ENCODE measurements at regions not wholly inside any gene's neighbourhood (a gene's known extent, or its start where the extent isn't known, plus 50 kb on each side); places are given as distances from the start of the nearest gene placed in this dataset.

DNA sequence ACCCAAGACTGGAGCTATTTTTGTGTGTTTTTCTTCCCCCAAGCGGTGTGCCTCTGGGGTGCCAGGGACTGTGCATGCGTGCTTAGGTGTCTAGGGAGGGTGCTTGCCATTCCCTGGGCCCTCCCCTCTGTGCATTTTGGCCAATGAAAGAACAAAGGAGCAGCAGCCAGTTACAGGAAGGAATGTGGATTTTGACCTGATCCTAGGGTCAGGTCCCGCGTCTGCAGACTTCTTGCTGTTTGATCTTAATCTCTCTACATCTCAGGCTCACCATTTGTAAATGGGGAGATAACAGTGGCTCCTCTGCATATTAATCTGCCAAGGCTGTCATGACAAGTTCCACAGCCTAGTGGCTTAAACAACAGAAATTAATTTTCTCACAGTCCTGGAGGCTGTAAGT, 699.1 kb downstream of the QKI start:
- DNase-seq (ENCODE audit: low read depth in 3 of 3): no peak

DNA sequence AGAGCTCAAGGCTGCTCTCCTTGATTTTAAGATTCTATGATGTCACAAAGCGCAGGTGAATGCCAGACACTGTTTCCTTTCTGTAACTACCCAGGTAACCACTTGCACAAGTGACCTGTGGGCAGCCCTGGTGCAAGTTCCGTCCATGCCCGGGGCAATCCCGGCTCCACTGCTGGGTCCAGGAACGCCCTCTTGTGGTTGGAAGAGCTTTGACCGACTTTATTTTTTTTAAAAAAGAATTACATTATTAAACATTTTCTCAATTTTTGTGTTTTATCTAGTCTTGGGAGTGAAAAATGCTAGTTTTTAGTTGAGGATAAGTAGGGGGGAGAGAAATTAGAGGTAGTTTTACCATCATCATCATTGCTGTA, 695.2 kb downstream of the QKI start:
- no peak for DNase-seq (ENCODE audit: low read depth in 3 of 3)

DNA sequence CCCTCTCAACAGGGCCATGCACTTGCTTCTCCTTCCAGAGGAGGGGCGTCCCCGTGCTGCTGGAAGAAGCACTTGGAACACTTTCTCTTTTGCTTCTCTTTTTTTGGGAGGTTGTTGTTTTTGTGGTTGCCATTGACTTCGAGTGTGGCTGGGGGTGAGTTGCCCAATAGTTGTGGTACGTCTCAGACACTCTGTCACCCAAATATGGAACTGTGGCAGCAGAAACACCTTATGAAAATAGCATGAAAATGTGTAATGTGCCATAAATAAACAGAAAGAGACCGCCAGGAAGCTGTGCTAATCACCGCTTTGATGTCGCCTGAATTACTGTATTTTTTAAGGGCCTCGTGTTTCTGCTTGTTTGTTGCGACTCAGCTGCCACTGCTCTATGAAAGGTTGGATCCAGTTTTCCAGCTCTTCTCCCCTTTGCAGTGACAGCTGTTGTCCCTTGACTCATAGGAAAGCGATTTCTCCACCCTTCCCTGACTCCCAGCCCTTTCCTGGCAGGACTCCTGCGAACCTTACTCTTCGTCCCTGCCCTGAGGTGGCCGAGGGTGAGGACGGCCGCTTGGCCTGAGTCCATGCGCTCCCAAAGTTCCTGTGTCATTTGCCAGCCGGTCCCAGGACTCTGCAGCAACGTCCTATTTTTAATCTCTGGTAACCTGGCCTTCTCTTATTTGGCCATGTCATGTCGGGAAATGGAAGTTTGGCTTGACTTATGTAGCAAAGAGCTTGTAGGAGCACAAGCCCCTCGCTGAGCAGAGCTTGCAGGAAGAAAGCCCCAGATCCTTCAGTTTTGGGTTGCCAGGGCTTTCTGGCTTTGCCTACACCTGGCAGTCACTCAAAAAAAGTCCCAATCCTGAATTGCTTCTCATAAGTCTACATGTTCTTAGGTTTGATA, 694.6 kb downstream of the QKI start:
- DNase-seq (ENCODE audit: low read depth in 3 of 3): no peak

DNA sequence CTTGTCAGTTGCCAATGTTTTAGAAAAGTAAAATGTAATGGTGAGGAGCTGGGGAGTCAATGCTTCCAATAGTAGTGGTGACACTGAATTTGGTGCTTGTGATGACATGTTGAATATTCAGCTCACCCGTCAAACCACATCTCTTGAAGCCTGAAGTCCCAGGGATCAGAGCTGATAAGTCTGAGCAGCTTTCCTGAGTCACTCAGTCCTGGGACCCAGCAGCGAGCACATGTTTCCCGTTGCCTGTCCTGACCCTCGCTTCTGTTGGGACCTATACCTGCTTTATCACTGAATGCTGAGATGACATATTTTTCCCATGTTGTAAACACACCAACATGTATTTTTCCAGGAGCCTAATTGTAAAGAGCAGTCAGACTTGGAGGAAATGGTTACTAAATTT, 693.6 kb downstream of the QKI start:
- DNase-seq (ENCODE audit: low read depth in 3 of 3): no peak

DNA sequence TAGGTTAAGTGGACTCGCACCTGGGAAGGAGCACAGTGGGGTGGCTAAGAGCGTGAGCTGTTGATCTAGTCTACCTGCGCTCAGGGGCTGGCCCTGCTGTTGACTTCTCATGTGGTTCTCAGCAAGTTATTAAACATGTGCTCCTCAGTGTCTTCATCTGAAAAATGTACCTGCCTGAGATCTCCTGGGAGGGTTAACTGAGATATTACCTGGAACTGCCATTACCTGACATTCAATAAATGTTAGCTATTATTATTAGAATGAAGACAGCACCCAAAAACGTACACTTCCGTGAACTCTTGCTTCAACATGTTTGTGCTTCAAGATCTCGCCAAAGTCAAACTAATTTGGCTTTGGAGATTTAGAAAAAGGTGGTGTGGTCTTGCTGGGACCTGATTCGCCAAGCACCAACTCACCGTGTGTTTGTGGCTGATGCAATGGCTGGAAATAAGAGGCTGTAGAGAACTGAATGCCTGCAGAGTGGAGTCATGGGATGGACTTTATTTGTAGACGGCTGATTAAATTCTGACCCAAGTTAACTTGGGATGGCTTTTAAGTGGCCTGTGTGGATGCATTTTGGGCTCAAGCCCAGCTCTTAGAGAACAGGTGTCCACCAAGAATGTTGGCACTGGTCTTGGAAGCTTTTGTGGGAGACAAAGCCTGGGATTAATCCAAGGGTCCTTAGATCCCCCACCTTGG, 692.9 kb downstream of the QKI start:
- no peak for DNase-seq (ENCODE audit: low read depth in 3 of 3)

DNA sequence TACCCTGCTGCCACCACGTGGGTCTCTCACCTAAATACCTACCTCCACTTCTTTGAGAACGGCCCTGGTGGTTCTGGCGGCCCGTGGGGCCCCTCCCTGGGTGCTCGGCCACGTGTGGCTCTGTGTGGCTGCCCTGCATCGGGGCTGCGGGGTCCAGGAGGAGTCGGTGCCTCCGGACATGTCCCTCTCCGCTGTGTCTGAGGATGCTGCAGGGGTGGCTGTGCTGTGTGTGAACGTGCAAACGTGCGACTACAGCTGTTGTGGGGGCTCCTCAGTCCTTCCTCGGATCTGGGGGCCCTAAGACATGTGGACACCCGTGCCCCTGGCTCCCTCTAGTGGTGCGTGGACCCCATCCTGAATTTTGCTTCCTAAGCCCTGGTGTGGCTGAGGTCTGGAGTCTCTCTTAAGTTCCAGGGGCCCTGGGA, 691.8 kb downstream of the QKI start:
- DNase-seq (ENCODE audit: low read depth in 3 of 3): peak in 1 of 3 experiments; percentile 2

DNA sequence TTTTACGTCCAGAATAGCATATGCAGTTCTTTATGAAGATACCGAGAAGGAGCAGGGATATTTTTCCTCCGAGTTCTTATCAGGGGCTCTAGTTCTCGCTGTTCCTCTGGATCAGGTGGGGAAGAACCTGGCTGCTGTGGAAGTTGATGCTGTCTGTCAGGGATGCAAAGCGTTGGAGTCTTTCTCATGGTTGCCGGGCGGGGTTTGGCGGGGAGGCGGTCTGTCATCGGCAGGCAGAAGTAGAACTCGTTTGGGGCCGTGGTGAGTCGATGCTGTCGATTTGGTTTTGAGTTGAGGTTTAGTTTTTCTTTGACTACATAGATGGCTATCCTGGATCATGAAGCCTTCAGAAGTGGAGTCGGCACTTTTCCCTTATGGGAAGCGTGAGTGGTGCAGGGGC, 691.2 kb downstream of the QKI start:
- DNase-seq (ENCODE audit: low read depth in 3 of 3): no peak

DNA sequence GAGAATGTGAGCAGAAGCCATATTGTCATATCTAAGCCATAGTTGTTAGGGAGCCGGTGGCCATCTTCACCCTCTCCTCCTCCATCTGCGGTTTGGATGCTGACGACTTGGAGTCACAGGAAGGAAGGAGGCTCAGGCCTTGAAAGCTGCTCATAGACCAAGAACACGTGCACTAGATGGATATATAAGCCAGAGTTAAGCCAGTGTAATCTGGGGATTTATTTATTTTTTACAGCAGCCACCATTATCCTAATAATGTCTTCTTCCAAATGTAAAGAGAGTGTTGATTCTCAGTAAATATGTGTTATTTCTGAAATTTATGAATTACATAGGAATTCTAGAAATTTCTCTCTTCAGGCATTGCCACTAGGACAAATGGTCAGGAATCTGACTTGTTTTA, 689.9 kb downstream of the QKI start:
- no peak for DNase-seq (ENCODE audit: low read depth in 3 of 3)

DNA sequence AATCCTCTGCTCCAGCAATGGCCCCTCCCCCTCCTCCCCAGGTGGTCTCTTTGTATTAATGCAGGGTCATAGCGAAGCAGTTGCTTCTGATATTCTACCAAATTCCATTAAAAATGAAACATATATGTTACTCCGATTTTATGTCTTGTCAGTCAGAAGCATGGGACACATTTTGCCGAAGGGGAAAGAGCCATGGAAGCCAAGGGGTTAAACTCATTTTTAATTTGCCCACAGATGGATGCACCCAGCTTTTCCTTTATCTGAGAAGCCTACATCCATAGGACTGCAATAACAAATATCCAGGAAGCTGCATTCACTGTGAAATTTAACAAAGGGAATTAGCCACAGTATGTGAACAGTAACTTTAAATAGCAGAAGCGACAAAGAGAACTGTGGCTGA, 688.2 kb downstream of the QKI start:
- DNase-seq (ENCODE audit: low read depth in 3 of 3): no peak

DNA sequence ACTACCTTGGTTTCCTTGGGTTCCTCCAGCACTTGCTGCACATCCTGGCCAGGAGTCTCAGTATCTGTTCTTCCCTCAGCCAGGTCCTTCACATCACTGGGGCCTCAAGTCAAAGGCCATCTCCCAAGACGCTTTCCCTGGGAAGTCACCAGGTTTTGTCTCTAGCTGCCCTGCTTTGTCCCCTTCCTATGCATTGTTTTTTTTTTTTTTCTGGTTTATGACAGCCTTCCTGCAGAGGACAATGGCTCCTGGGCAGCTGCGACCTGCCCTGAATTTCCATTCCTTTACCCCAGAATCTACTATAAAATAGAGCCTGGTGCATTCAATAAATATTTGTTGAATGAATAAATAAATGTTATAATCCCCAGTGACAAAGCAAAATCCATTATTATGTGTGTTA, 687.3 kb downstream of the QKI start:
- DNase-seq (ENCODE audit: low read depth in 3 of 3): no peak

DNA sequence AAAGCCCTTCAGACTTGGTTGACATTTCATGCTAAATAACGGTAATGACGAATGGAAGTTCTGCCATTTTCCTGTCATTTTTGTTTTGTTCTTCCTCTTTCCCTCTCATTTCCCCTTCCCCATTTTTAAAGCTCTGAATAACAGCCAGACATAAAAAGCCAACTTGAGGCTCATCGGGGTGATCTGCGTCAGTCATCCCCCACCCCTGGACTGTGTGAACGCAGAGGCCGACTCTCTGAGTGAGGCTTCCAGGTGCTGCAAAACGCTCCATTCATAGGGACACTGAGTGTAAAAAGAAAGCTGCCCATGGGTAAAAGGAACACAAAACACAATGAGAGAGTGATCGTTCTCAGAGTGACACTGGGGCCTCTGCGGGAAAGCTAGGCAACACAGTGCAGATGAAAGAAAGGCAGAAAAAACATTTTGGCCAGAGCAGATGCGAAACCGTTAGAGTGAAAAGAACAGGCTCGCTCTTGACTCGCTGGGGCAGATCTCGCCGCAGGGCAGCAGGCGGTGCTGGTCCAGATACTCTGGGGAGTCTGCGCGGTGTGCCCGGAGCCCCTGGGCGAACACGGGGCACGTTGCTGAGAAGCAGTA, 684.8 kb downstream of the QKI start:
- no peak for DNase-seq (ENCODE audit: low read depth in 3 of 3)

DNA sequence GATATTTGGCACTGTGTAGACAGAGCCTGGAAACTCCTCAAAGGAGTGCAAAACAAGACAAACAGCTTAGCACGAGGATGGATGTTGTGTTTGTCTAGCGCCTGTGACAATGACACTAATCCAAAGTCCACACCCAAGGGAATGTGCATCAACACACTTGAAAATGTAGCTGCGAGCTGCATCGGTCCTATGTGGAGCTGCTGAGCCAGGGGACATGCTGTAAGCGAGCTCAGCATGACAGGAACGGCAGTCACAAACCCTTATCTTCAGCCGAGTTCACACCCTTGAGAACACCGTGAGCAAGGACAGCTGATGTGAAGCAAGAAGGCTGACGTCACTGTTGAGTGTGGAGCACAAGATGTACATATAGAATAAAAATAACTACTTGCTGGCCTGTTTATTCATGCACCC, 684.3 kb downstream of the QKI start:
- no peak for DNase-seq (ENCODE audit: low read depth in 3 of 3)

DNA sequence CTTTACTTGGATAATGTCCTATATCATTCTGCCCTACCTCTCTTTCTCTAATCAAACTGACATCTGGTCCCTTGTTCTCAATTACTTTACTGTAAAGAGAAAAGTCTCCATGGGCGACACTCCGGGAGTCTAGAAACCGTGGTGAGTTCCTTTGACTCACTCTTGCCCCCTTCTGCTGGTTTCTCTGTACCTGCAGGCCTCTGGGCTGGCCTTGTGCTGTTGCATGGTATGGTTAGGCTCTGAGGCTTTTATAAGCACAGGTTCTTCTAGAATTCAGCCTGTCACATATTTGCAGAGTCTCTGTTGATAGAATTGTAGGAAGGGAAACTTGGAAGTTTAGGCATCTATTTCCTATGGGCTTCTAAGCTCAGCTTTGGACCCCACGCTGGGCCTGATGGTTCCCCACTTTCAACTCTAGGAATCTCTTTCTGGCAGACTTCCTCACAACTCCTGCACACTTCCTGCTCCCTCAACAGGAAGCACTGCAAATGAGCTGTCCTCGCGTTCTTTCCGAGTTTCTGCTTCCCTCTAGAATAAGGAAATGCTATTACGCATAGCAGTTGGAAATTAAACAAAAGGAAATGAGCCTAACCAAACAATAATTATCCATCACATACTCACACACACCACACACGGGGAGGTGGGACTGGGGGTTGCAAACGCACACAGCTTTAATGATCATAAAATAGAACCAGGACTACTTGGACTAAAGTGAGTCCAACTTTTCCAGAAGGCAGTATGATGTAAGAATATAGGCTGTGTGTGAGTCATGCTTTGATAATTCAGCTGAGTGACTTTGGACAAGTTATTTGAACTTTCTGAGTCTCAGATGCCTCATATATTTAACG, 683.3 kb downstream of the QKI start:
- DNase-seq (ENCODE audit: low read depth in 3 of 3): no peak

DNA sequence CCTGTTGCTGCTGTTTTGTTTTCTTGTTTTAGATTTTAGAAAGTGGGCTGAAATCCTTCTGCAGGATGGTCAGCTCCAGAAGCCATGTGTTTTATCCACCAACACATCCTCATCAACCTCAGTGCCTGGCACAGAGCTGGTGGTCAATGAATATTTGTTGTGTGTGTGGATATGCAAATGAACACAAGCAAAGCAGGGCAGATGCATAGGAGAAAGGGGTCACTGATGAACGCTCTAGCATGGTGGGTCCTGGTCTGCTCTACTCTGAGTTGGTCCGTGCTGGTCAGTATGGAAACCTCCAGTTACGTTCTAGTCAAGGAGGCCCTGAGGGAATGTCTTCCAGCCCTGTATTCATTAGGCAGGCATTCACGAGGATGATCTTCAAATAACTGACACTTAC, 682.5 kb downstream of the QKI start:
- DNase-seq (ENCODE audit: low read depth in 3 of 3): no peak

DNA sequence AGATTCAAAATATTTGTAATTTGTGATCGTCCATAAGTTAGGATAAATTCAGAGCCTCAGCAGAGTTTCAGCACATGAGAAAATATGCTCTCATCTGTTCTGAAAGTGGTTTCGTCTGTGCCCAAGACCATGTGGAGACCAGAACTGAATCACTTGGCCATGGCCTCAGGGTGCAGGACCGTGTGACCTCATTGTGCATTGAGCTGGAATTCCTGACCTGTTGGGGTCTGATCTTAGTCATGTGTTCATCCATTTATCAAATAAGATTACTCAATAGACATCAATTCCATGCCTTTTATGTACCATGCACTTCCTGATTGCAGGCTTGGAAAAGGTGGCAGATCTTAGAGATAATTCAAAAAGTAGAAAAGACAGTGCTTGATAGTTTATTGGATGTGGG, 680.5 kb downstream of the QKI start:
- no peak for DNase-seq (ENCODE audit: low read depth in 3 of 3)

DNA sequence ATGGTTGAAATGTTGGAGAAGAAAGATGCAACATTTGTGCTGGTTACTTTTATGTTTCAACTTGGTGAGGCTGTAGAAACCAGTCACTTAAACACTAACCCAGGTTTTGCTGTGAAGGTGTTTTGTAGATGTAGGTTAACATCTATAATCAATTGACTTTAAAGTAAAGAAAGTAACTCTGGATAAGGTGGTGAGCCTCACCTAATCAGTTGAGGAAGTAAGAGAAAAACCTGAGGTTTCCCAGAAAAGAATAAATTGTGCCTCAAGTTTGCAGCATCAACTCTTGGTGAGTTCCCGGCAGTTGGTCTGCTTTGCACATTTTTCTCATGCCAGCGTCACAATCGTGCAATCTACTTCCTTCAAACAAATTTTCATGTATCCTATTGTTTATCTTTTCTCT, 673.4 kb downstream of the QKI start:
- DNase-seq (ENCODE audit: low read depth in 3 of 3): no peak

DNA sequence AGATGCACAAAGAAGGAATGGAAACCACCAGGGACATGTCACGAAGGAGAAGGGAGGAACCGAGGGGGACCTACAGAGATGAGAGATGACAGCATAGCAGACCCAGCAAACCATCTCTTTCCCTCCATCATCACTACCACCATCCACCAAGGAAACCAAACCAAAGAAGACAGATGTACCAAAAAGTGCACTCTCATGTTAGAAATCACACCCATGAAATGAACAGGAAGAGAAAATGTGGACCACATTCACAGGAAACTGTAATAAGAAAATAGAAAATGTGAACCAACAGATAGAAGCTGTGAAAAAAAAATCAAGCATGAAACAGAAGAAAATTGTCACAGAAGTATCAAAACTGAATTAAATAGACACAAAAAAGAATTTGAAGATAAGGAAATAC, 672.7 kb downstream of the QKI start:
- no peak for DNase-seq (ENCODE audit: low read depth in 3 of 3)

DNA sequence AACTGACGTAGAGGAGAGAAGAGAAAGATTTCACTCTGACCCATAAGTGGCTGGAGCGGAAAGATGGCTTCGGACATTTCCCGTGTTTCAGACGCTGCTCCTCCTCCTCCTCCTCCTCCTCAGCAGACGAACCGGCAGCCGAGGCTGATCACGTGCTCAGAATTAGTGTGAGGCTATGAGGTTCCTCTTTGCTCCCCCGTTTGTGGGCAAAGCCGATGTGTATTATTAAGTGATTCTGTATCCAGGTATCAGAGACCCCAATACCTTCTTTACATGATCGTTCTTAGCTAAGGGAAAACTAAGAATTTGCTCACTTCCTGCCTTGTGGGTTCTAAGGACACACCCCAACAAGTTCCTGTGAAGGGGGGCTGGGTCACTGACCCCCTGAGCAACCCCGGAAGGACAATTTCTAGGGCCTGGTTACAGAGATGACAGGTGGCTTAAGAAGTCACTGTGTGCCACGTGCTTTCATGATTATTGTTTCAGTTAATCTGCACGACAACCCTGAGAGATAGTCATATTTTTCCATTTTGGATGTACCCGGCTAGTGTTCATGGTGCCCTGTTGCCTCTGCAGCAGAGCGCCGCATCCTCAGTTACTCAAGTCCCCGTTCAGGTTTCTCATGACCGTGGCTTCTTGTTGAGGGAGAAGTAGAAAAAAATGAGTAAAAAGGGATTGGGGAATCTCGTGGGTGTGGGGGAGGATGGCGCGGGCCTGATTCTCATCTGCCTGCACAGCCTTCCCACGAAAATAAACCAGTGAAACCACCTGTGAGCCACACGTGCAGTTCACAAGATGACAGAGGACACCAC, 671.8 kb downstream of the QKI start:
- no peak for DNase-seq (ENCODE audit: low read depth in 3 of 3)

DNA sequence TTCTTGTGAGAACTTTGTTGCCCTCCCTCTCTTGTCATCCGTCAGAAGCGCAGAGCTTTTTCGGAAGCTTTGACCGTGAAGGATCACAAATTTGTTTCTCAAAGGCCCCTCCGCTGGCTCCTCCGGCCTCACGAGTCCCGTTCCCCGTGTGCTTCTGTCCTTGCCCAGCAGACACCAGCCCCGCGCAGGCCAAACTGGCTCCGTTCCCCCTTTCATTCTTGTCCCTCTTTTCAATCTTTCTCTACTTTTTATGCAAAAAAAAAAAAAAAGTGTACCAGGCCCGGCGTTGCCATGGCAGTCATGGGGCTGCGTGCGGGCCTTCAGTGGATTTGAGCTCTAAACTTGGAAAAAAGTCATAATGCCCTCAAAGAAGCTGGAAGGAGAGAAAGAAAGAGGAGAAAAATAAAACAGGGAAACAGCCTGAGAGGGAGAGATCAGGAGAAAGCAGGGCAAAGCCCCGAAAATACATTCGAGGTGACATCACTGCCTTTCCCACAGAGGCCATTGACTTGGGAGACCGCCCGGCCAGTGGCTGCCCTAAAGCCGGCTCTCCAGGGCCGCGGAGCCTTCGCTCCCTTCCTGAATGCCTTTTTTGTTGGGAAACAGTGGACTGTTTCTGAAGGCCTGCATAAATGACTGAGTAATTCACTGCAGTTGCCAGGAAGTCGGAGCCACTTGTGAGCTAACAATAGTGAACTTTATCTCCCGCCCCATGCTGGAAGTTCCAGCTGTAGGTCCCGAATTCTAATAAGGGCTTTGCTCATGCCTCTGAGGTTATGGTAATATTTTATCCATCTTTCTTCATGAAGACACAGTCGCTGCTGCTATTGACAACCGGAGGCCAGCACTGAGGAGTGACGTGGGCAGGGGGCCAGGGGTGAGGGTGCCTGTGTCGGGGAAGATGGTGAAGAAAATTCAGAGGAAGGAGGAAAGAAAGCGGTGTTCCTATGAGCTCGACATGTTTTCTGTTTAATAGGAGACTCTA, 670.9 kb downstream of the QKI start:
- DNase-seq (ENCODE audit: low read depth in 3 of 3): no peak

DNA sequence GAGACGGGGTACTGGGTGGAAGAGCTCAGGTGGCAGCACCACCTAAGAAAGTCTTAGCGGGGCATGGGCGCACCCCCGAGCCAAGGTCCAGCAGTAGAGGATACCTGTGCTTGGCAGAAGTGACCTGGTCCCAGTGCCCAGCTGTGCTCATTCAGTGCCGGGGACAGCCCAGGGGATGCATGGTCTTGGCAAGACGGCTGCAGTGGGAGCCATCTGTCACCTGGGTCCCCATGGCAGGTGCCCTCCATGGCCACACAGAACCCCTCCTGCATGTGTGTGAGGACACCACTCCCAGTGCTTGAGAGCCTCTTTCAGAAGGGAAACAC, 664.7 kb downstream of the QKI start:
- DNase-seq (ENCODE audit: low read depth in 3 of 3): no peak

All from stimulated activated CD4-positive, alpha-beta T cell treated with anti-CD3 and anti-CD28 coated beads, TNF-alpha, amount 100 ng/mL, for 24 hours (primary cell).